Stimulated activated CD8-positive, alpha-beta memory T cell treated with anti-CD3 and anti-CD28 coated beads, Interleukin-2, amount 100 ng/mL, for 48 hours (primary cell): ENCODE measurements at regions not wholly inside any gene's neighbourhood (a gene's known extent, or its start where the extent isn't known, plus 50 kb on each side); places are given as distances from the start of the nearest gene placed in this dataset.
"Not testable (repeated sequence)": the region's sequence is repeated elsewhere in the genome, so short reads cannot be mapped to it uniquely, and the experiment has no call there.

Experiments used
- DNase-seq, 2 donors: peaks; one replicate each; pipeline ENCODE4 v3.0.0-alpha.2; 2020; ENCODE audit warnings: low read depth in 2 of 2

GRCh38 chr7:113606325-113606724 is 312.5 kb downstream of the PPP1R3A start:
- no peak for DNase-seq

- not testable (repeated sequence) for DNase-seq
Measured at GRCh38 chr7:113600428-113600827, 318.4 kb downstream of the PPP1R3A start.

GRCh38 chr7:113593455-113593854 is 325.4 kb downstream of the PPP1R3A start:
- not testable (repeated sequence) for DNase-seq

GRCh38 chr7:113592924-113593323 is 325.9 kb downstream of the PPP1R3A start:
- DNase-seq: not testable (repeated sequence)

GRCh38 chr7:113582471-113582870 is 336.3 kb downstream of the PPP1R3A start:
- DNase-seq: no peak

GRCh38 chr7:113563257-113563656 is 355.6 kb downstream of the PPP1R3A start:
- not testable (repeated sequence) for DNase-seq

- no peak for DNase-seq
Measured at GRCh38 chr7:113562801-113563200, 356.0 kb downstream of the PPP1R3A start.

- no peak for DNase-seq
Measured at GRCh38 chr7:113562242-113562641, 356.6 kb downstream of the PPP1R3A start.

- no peak for DNase-seq
Measured at GRCh38 chr7:113561446-113561845, 357.4 kb downstream of the PPP1R3A start.

- DNase-seq: no peak
Measured at GRCh38 chr7:113550966-113551365, 367.8 kb downstream of the PPP1R3A start.

GRCh38 chr7:113548561-113548960 is 370.2 kb downstream of the PPP1R3A start:
- DNase-seq: no peak

GRCh38 chr7:113548137-113548536 is 370.7 kb downstream of the PPP1R3A start:
- DNase-seq: no peak

GRCh38 chr7:113521468-113521867 is 397.3 kb downstream of the PPP1R3A start:
- DNase-seq: no peak

- no peak for DNase-seq
Measured at GRCh38 chr7:113519472-113519871, 399.3 kb downstream of the PPP1R3A start.

- DNase-seq: no peak
Measured at GRCh38 chr7:113504691-113505090, 386.3 kb upstream of the SMIM30 start.

- DNase-seq: no peak
Measured at GRCh38 chr7:113504142-113504541, 385.8 kb upstream of the SMIM30 start.

- DNase-seq: not testable (repeated sequence)
Measured at GRCh38 chr7:113496586-113496985, 378.2 kb upstream of the SMIM30 start.

- DNase-seq: not testable (repeated sequence)
Measured at GRCh38 chr7:113494797-113495566, 376.6 kb upstream of the SMIM30 start.

GRCh38 chr7:113491305-113491704 is 373.0 kb upstream of the SMIM30 start:
- no peak for DNase-seq

- no peak for DNase-seq
Measured at GRCh38 chr7:113487925-113488731, 369.8 kb upstream of the SMIM30 start.

GRCh38 chr7:113486548-113486947 is 368.2 kb upstream of the SMIM30 start:
- DNase-seq: no peak

- DNase-seq: no peak
Measured at GRCh38 chr7:113483657-113484056, 365.3 kb upstream of the SMIM30 start.

- DNase-seq: no peak
Measured at GRCh38 chr7:113480537-113480936, 362.2 kb upstream of the SMIM30 start.
